Stomach (tissue), 8 donors: ENCODE measurements at regions not wholly inside any gene's neighbourhood (a gene's known extent, or its start where the extent isn't known, plus 50 kb on each side); places are given as distances from the start of the nearest gene placed in this dataset.

ENCODE experiments used
- DNase-seq, 2 donors: peaks; one replicate each; pipeline versions ENCODE4 v3.0.0 to v3.0.0-alpha.2; 2013 to 2019
- H3K27ac ChIP-seq, 5 donors: fragments of 200-600 bp in 4 of 5; sonication (generic) in 4 of 5; one replicate each; pipeline ENCODE4 v1.5.1; 2013 to 2019; ENCODE audit warnings: mild to moderate bottlenecking in 1 of 5, moderate library complexity in 1 of 5
- H3K27me3 ChIP-seq, 3 donors: fragments of 200-600 bp; sonication (generic); one replicate each; pipeline ENCODE4 v1.5.1; 2017 to 2019; ENCODE audit warnings: mixed run types in 1 of 3
- H3K36me3 ChIP-seq, 4 donors: fragments of 200-600 bp; sonication (generic); 1 replicate in 3 of 4; 2 replicates in 1 of 4; pipeline ENCODE4 v1.5.1; 2016 to 2019
- H3K4me1 ChIP-seq, 4 donors: fragments of 200-600 bp; sonication (generic); one replicate each; pipeline ENCODE4 v1.5.1; 2016 to 2019
- H3K4me3 ChIP-seq, 4 donors: fragments of 200-600 bp; sonication (generic) in 3 of 4; one replicate each; pipeline ENCODE4 v1.5.1; 2016 to 2019; ENCODE audit warnings: mild to moderate bottlenecking in 1 of 4
- H3K9me3 ChIP-seq, 4 donors: fragments of 200-600 bp; sonication (generic); one replicate each; pipeline ENCODE4 v1.5.1; 2016 to 2019
- CTCF ChIP-seq, 7 experiments: fragments of 450-650 bp in 4 of 7; fragments of 200-600 bp in 3 of 7; sonication (generic) in 3 of 7; IDR thresholded peaks; one replicate each; pipeline ENCODE4 v1.5.1; 2016 to 2019; ENCODE audit warnings: antibody characterized with exemption in 7 of 7, control low read depth in 2 of 7, mild to moderate bottlenecking in 1 of 7
- EP300 ChIP-seq: sonication (generic); formaldehyde crosslinking; IDR thresholded peaks from one replicate; pipeline ENCODE4 v1.6.1; 2017; ENCODE audit warnings: antibody characterized with exemption
- POLR2A ChIP-seq, 4 donors: fragments of 450-650 bp; IDR thresholded peaks; one replicate each; pipeline ENCODE4 v1.6.1; 2016; ENCODE audit warnings: antibody characterized with exemption in 4 of 4, control low read depth in 2 of 4, mild to moderate bottlenecking in 1 of 4, moderate library complexity in 1 of 4
- POLR2AphosphoS5 ChIP-seq, 3 donors: sonication (generic); formaldehyde crosslinking; IDR thresholded peaks; one replicate each; pipeline ENCODE4 v1.6.1; 2016; ENCODE audit warnings: antibody characterized with exemption in 3 of 3
- WGBS, 5 donors: extraction: QIAGEN DNeasy Blood & Tissue Kit in 3 of 5; methylation state at CpG; one replicate each; pipeline versions ENCODE4 v1.1.5 to v1.1.7; 2013 to 2018; 5-methylcytosine and 5-hydroxymethylcytosine counted together
- intact Hi-C: fragments of 100-400 bp; cut with DNase I; formaldehyde crosslinking; loops from one replicate; pipeline ENCODE4 v1.15.1; 2023; ENCODE audit warnings: low total_unique reads
- donor health status: healthy with polysubstance abuse.
- donor health status: Bipolar disorder and iron deficiency.
- donor health status: healthy.

GRCh38 chrX:11050013-11050412, 61.1 kb upstream of the HCCS start:
- WGBS, 5 donors: 81 to 98% (median 93%) methylated on average over 2 of the region's 2 CpGs
- H3K9me3 ChIP-seq: peaks cover 0 to 11% (median 2%) of the 10 kb centered on the region in 4 donors
- intact Hi-C loops: no loop called here
- H3K36me3 ChIP-seq: no peaks in the 10 kb centered on the region
- no peak for DNase-seq
- H3K27ac ChIP-seq: no peak overlapping the region
- TF ChIP-seq CTCF (IDR thresholded peaks at IDR 0.05): no peak
- TF ChIP-seq EP300: no peak
- no peak for TF ChIP-seq POLR2AphosphoS5 (IDR thresholded peaks at IDR 0.05)
- TF ChIP-seq POLR2A (IDR thresholded peaks at IDR 0.05): no peak
- no peak overlapping the region for H3K4me3 ChIP-seq
- no peaks in the 10 kb centered on the region for H3K4me1 ChIP-seq
- H3K27me3 ChIP-seq: no peaks in the 10 kb centered on the region

GRCh38 chrX:11053351-11053750, 57.8 kb upstream of the HCCS start:
- H3K36me3 ChIP-seq: no peaks in the 10 kb centered on the region
- no peak overlapping the region for H3K27ac ChIP-seq
- H3K4me3 ChIP-seq: no peak overlapping the region
- no peak for DNase-seq
- intact Hi-C loops: no loop called here
- TF ChIP-seq EP300 (no peak), CTCF (IDR thresholded peaks at IDR 0.05) (no peak), POLR2AphosphoS5 (IDR thresholded peaks at IDR 0.05) (no peak), POLR2A (IDR thresholded peaks at IDR 0.05) (no peak)
- H3K27me3 ChIP-seq: no peaks in the 10 kb centered on the region
- no peaks in the 10 kb centered on the region for H3K4me1 ChIP-seq
- H3K9me3 ChIP-seq: no peaks in the 10 kb centered on the region

GRCh38 chrX:11056322-11057176, 54.6 kb upstream of the HCCS start:
- H3K4me3 ChIP-seq: no peak overlapping the region
- H3K27me3 ChIP-seq: no peaks in the 10 kb centered on the region
- WGBS, 5 donors: 84 to 98% (median 91%) methylated on average over 2 of the region's 2 CpGs
- H3K27ac ChIP-seq: no peak overlapping the region
- no peak for DNase-seq
- H3K4me1 ChIP-seq: no peaks in the 10 kb centered on the region
- TF ChIP-seq CTCF (IDR thresholded peaks at IDR 0.05): no peak
- TF ChIP-seq POLR2A (IDR thresholded peaks at IDR 0.05): no peak
- TF ChIP-seq POLR2AphosphoS5 (IDR thresholded peaks at IDR 0.05): no peak
- TF ChIP-seq EP300: no peak
- no peaks in the 10 kb centered on the region for H3K36me3 ChIP-seq
- intact Hi-C loops: no loop called here
- no peaks in the 10 kb centered on the region for H3K9me3 ChIP-seq

GRCh38 chrX:11059933-11060332, 51.2 kb upstream of the HCCS start:
- TF ChIP-seq EP300 (no peak), POLR2AphosphoS5 (IDR thresholded peaks at IDR 0.05) (no peak), CTCF (IDR thresholded peaks at IDR 0.05) (no peak), POLR2A (IDR thresholded peaks at IDR 0.05) (no peak)
- Histone ChIP-seq H3K9me3 (no peaks in the 10 kb centered on the region), H3K4me1 (no peaks in the 10 kb centered on the region), H3K27me3 (no peaks in the 10 kb centered on the region), H3K36me3 (no peaks in the 10 kb centered on the region), H3K4me3 (no peak overlapping the region), H3K27ac (no peak overlapping the region)
- intact Hi-C loops: no loop called here
- no peak for DNase-seq
- 74 to 93% (median 89%) methylated on average over 2 of the region's 2 CpGs for WGBS, 5 donors
